Body of pancreas (tissue), 4 donors: ENCODE measurements at regions not wholly inside any gene's neighbourhood (a gene's known extent, or its start where the extent isn't known, plus 50 kb on each side); places are given as distances from the start of the nearest gene placed in this dataset.
A peak's percentile ranks its signal among the peaks of the same experiment; 100 is the strongest.

Experiments used
- ATAC-seq: fragments of 150-250 bp; one replicate; pipeline ENCODE4 v1.9.1; 2016
- DNase-seq, 4 donors: peaks; one replicate each; pipeline ENCODE4 v3.0.0-alpha.2; 2019
- H3K27ac ChIP-seq, 4 donors: fragments of 200-600 bp; sonication (generic); 1 replicate in 3 of 4; 2 replicates in 1 of 4; pipeline versions ENCODE4 v1.5.1 to v1.6.1; 2016 to 2019; ENCODE audit warnings: mild to moderate bottlenecking in 1 of 4, mixed read lengths in 1 of 4, moderate library complexity in 1 of 4
- H3K27me3 ChIP-seq, 2 donors: fragments of 200-600 bp; sonication (generic); one replicate each; pipeline ENCODE4 v1.6.0; 2016; ENCODE audit warnings: mild to moderate bottlenecking in 1 of 2
- H3K36me3 ChIP-seq, 2 donors: fragments of 200-600 bp; sonication (generic); replicated peaks in 1 of 2; 2 replicates each; pipeline ENCODE4 v1.5.1; 2016; ENCODE audit warnings: low read depth in 2 of 2; ENCODE audit not compliant: insufficient read depth in 1 of 2
- H3K4me1 ChIP-seq: fragments of 200-600 bp; sonication (generic); one replicate; pipeline ENCODE4 v1.6.0; 2016
- H3K4me3 ChIP-seq, 2 donors: fragments of 200-600 bp; sonication (generic); 1 replicate in 1 of 2; 2 replicates in 1 of 2; pipeline ENCODE4 v1.5.1; 2016 to 2019
- H3K9me3 ChIP-seq, 3 donors: fragments of 200-600 bp; sonication (generic); 1 replicate in 2 of 3; 2 replicates in 1 of 3; pipeline ENCODE4 v1.5.1; 2016
- CTCF ChIP-seq, 7 experiments: fragments of 450-650 bp in 4 of 7; fragments of 200-600 bp in 3 of 7; sonication (generic) in 3 of 7; IDR thresholded peaks; one replicate each; pipeline ENCODE4 v1.5.1; 2016 to 2019; ENCODE audit warnings: antibody characterized with exemption in 7 of 7
- POLR2A ChIP-seq, 3 donors: fragments of 450-650 bp; IDR thresholded peaks; one replicate each; pipeline ENCODE4 v1.6.1; 2016; ENCODE audit warnings: antibody characterized with exemption in 3 of 3, mild to moderate bottlenecking in 2 of 3
- WGBS, 2 donors: methylation state at CpG; one replicate each; pipeline ENCODE4 v1.1.5; 2017; 5-methylcytosine and 5-hydroxymethylcytosine counted together
- intact Hi-C: fragments of 100-400 bp; cut with DNase I; formaldehyde crosslinking; loops from one replicate; pipeline ENCODE4 v1.15.1; 2023

- no peak for TF ChIP-seq CTCF (IDR thresholded peaks at IDR 0.05)
- TF ChIP-seq POLR2A (IDR thresholded peaks at IDR 0.05) = no peak
- no peaks in the 10 kb centered on the region for H3K27me3 ChIP-seq
- ATAC-seq = no peak
- intact Hi-C loops = no loop called here
- DNase-seq = no peak
- peak overlapping the region in 2 of 4 donors; percentile 17 to 21 for H3K27ac ChIP-seq
- H3K9me3 ChIP-seq = no peaks in the 10 kb centered on the region
- no peaks in the 10 kb centered on the region for H3K36me3 ChIP-seq
- H3K4me3 ChIP-seq = no peak overlapping the region
- H3K4me1 ChIP-seq = peaks cover 45% of the 10 kb centered on the region
- WGBS, 2 donors = 13 to 15% methylated on average over 2 of the region's 2 CpGs
These were observed 248.6 kb upstream of the NOVA1 start for GRCh38 chr14:26846388-26846787.

GRCh38 chr14:26849514-26849913 is 251.7 kb upstream of the NOVA1 start:
- Histone ChIP-seq H3K36me3 (no peaks in the 10 kb centered on the region), H3K27me3 (no peaks in the 10 kb centered on the region), H3K4me3 (no peak overlapping the region), H3K27ac (no peak overlapping the region), H3K4me1 (peaks cover 20% of the 10 kb centered on the region), H3K9me3 (no peaks in the 10 kb centered on the region)
- intact Hi-C loops = no loop called here
- ATAC-seq (no peak), DNase-seq (no peak)
- WGBS, 2 donors = 49 to 64% methylated on average over 4 of the region's 4 CpGs
- TF ChIP-seq POLR2A (IDR thresholded peaks at IDR 0.05) = no peak
- TF ChIP-seq CTCF (IDR thresholded peaks at IDR 0.05) = no peak

GRCh38 chr14:26851793-26852192 is 254.0 kb upstream of the NOVA1 start:
- intact Hi-C loops = no loop called here
- 80 to 89% methylated on average over 6 of the region's 6 CpGs for WGBS, 2 donors
- no peak overlapping the region for H3K4me3 ChIP-seq
- ATAC-seq (no peak), DNase-seq (no peak)
- TF ChIP-seq POLR2A (IDR thresholded peaks at IDR 0.05) (no peak), CTCF (IDR thresholded peaks at IDR 0.05) (no peak)
- H3K27ac ChIP-seq = no peak overlapping the region
- H3K4me1 ChIP-seq = peaks cover 10% of the 10 kb centered on the region
- no peaks in the 10 kb centered on the region for H3K36me3 ChIP-seq
- no peaks in the 10 kb centered on the region for H3K9me3 ChIP-seq
- no peaks in the 10 kb centered on the region for H3K27me3 ChIP-seq

GRCh38 chr14:26855077-26855753 is 257.4 kb upstream of the NOVA1 start:
- H3K4me3 ChIP-seq = no peak overlapping the region
- TF ChIP-seq CTCF (IDR thresholded peaks at IDR 0.05) (no peak), POLR2A (IDR thresholded peaks at IDR 0.05) (no peak)
- H3K27me3 ChIP-seq = no peaks in the 10 kb centered on the region
- ATAC-seq (no peak), DNase-seq (no peak)
- H3K9me3 ChIP-seq = no peaks in the 10 kb centered on the region
- no peak overlapping the region for H3K27ac ChIP-seq
- intact Hi-C loops = no loop called here
- WGBS, 2 donors = 78 to 79% methylated on average over 7 of the region's 7 CpGs
- H3K36me3 ChIP-seq = no peaks in the 10 kb centered on the region
- H3K4me1 ChIP-seq = peaks cover 14% of the 10 kb centered on the region
